ENCODE measurements at regions not wholly inside any gene's neighbourhood (a gene's known extent, or its start where the extent isn't known, plus 50 kb on each side); places are given as distances from the start of the nearest gene placed in this dataset.

DNA sequence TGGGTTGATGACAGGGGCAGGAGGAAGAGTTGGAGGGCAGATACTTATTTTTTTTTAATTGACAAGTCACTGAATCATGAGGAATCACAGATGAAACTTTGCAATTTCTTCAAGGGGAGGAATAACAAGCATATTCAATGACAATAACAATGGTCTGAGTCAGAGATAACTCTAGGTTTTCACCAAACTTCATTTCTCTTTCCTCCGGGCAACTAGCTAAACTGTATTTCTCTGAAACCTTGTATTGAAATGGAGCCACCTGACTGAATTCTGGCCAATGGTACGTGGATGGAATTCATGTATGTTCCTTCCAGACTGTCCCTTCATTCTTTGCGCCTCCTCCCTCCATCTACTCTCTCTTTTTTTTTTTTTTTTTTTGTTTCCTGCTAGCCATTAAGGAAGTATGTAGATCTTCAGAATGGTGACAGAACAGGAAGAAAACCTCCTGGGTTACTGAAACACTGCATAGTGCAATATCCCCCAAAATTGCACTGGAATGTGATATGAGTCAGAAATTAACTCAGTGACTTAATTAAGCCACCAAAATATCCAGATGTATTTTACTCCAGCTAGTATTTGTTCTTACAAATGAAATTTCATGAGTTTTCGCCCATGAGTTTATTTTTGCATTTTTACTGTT, 495.4 kb downstream of the OTOL1 start:
- no peaks in the 10 kb centered on the region for H3K9me2 ChIP-seq
- H4K20me1 ChIP-seq (ENCODE audit: insufficient read depth), result no peaks in the 10 kb centered on the region
- H3K4me3 ChIP-seq (ENCODE audit: low read depth in 2 of 2, low read length in 1 of 2), result no peak overlapping the region
- DNase-seq, result no peak
- POLR2A ChIA-PET, result no interaction called here
- H3K9ac ChIP-seq, result no peak overlapping the region
- no peaks in the 10 kb centered on the region for H3K79me2 ChIP-seq (ENCODE audit: insufficient read depth)
- WGBS (ENCODE audit: low lambda C conversion rate), result 73% methylated on average over 4 of the region's 4 CpGs
- H3K9me3 ChIP-seq, result no peaks in the 10 kb centered on the region
- H3K4me2 ChIP-seq, result no peak overlapping the region
- H3K4me1 ChIP-seq (ENCODE audit: control insufficient read depth in 1 of 2, insufficient read depth in 2 of 2, low read depth in 1 of 2, low read length in 1 of 2), result peaks cover 0 to 2% of the 10 kb centered on the region in 2 experiments; a peak in 1 of 4 replicates
- no peaks in the 10 kb centered on the region for H3K27me3 ChIP-seq (ENCODE audit: insufficient read depth)
- no peaks in the 10 kb centered on the region for H3K36me3 ChIP-seq (replicated peaks in 1 of 2; ENCODE audit: control insufficient read depth in 1 of 2, insufficient read depth in 2 of 2, low read length in 1 of 2)
- TF ChIP-seq REST (IDR thresholded peaks at IDR 0.05; ENCODE audit: low read depth, low read length), result no peak
- TF ChIP-seq GABPA (IDR thresholded peaks at IDR 0.05; ENCODE audit: low read depth), result no peak
- no peak for TF ChIP-seq MXI1 (IDR thresholded peaks at IDR 0.05; ENCODE audit: low read depth, low read length)
- no peak for TF ChIP-seq ELF1 (IDR thresholded peaks at IDR 0.05)
- TF ChIP-seq RCOR1 (IDR thresholded peaks at IDR 0.05; ENCODE audit: low read length), result no peak
- TF ChIP-seq, protein P1, sequence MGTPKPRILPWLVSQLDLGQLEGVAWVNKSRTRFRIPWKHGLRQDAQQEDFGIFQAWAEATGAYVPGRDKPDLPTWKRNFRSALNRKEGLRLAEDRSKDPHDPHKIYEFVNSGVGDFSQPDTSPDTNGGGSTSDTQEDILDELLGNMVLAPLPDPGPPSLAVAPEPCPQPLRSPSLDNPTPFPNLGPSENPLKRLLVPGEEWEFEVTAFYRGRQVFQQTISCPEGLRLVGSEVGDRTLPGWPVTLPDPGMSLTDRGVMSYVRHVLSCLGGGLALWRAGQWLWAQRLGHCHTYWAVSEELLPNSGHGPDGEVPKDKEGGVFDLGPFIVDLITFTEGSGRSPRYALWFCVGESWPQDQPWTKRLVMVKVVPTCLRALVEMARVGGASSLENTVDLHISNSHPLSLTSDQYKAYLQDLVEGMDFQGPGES (IDR thresholded peaks at IDR 0.05; ENCODE audit: low read depth, low read length), result no peak
- TF ChIP-seq GATA2 (CRISPR knock-in tag; IDR thresholded peaks at IDR 0.05), result no peak
- TF ChIP-seq SIN3A (IDR thresholded peaks at IDR 0.05; ENCODE audit: borderline replicate concordance, low read depth, low read length), result no peak
- CTCF ChIA-PET, result no interaction called here
- no peak overlapping the region for H3K27ac ChIP-seq (ENCODE audit: low read depth in 2 of 2, low read length in 1 of 2)
- no peak overlapping the region for H2AFZ ChIP-seq (ENCODE audit: low read depth)
- H3F3A ChIP-seq (replicated peaks; ENCODE audit: insufficient read depth), result no peaks in the 10 kb centered on the region

DNA sequence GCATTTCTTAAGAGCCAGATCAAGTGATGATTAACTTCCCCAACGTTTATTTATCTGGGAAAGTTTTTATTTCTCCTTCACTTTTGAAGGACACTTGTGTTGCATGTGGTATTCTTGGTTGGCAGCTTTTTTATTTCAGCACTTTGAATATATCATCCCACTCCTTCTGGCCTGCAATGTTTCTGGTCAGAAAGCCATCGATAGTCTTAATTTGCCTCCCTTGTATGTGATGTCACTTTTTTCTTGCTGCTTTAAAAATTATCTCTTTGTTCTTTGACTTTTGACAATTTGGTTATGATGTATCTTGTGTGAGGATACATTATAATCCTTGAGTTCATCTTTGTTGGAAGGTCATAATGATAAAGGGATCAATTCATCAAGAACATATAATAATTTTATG, 503.2 kb downstream of the OTOL1 start:
- Histone ChIP-seq H3K27ac (ENCODE audit: low read depth in 2 of 2, low read length in 1 of 2) (no peak overlapping the region), H3K79me2 (ENCODE audit: insufficient read depth) (no peaks in the 10 kb centered on the region), H3K4me1 (ENCODE audit: control insufficient read depth in 1 of 2, insufficient read depth in 2 of 2, low read depth in 1 of 2, low read length in 1 of 2) (no peaks in the 10 kb centered on the region), H3K4me2 (no peak overlapping the region), H3K4me3 (ENCODE audit: low read depth in 2 of 2, low read length in 1 of 2) (no peak overlapping the region), H3K27me3 (ENCODE audit: insufficient read depth) (no peaks in the 10 kb centered on the region), H2AFZ (ENCODE audit: low read depth) (no peak overlapping the region), H3F3A (replicated peaks; ENCODE audit: insufficient read depth) (no peaks in the 10 kb centered on the region), H3K9me2 (no peaks in the 10 kb centered on the region; the same call in 1 of the 2 replicates), H4K20me1 (ENCODE audit: insufficient read depth) (no peaks in the 10 kb centered on the region), H3K9ac (no peak overlapping the region), H3K9me3 (peaks cover 13% of the 10 kb centered on the region; the same call in 1 of the 2 replicates), H3K36me3 (replicated peaks in 1 of 2; ENCODE audit: control insufficient read depth in 1 of 2, insufficient read depth in 2 of 2, low read length in 1 of 2) (no peaks in the 10 kb centered on the region)
- no peak for DNase-seq
- POLR2A ChIA-PET, result no interaction called here
- CTCF ChIA-PET, result no interaction called here
- 37% methylated on average over 2 of the region's 2 CpGs for WGBS (ENCODE audit: low lambda C conversion rate)
- TF ChIP-seq GATA2 (CRISPR knock-in tag; IDR thresholded peaks at IDR 0.05), result no peak
- TF ChIP-seq YY1 (IDR thresholded peaks at IDR 0.05; ENCODE audit: low read depth), result no peak
- no peak for TF ChIP-seq NRF1 (IDR thresholded peaks at IDR 0.05; ENCODE audit: low read depth, low read length)
- TF ChIP-seq TEAD4 (IDR thresholded peaks at IDR 0.05; ENCODE audit: borderline replicate concordance, insufficient read depth), result no peak
- no peak for TF ChIP-seq RFX5 (IDR thresholded peaks at IDR 0.05; ENCODE audit: low read length)
- no peak for TF ChIP-seq CHD2 (IDR thresholded peaks at IDR 0.05; ENCODE audit: low read length, partially characterized antibody)
- TF ChIP-seq FOSL2 (IDR thresholded peaks at IDR 0.05; ENCODE audit: borderline replicate concordance, low read depth), result no peak
- TF ChIP-seq, protein P1 (IDR thresholded peaks at IDR 0.05; ENCODE audit: low read depth, low read length), result no peak
- TF ChIP-seq EP300 (IDR thresholded peaks at IDR 0.05; ENCODE audit: borderline replicate concordance in 1 of 2, low read depth in 1 of 2, low read length in 1 of 2), result no peak
- no peak for TF ChIP-seq POLR2AphosphoS5 (IDR thresholded peaks at IDR 0.05; ENCODE audit: low read depth, low read length)
- no peak for TF ChIP-seq SIN3A (IDR thresholded peaks at IDR 0.05; ENCODE audit: borderline replicate concordance, low read depth, low read length)
- TF ChIP-seq TCF12 (IDR thresholded peaks at IDR 0.05), result no peak
- TF ChIP-seq REST (IDR thresholded peaks at IDR 0.05; ENCODE audit: low read depth, low read length), result no peak
